GM19043 (cell line): ENCODE measurements at regions not wholly inside any gene's neighbourhood (a gene's known extent, or its start where the extent isn't known, plus 50 kb on each side); places are given as distances from the start of the nearest gene placed in this dataset.
"Not testable (repeated sequence)": the region's sequence is repeated elsewhere in the genome, so short reads cannot be mapped to it uniquely, and the experiment has no call there.

ENCODE experiments used
- ATAC-seq: cut with Tn5 transposase; IDR thresholded peaks from one replicate; pipeline ENCODE4 v1.9.1; 2021; ENCODE audit warnings: low read depth; ENCODE audit not compliant: unreplicated experiment

GRCh38 chr4:89506866-89507491 is 199.4 kb upstream of the GPRIN3 start:
- no peak for ATAC-seq

- ATAC-seq: no peak
Measured at GRCh38 chr4:89502581-89502980, 195.0 kb upstream of the GPRIN3 start.

- ATAC-seq: no peak
Measured at GRCh38 chr4:89497517-89498308, 190.1 kb upstream of the GPRIN3 start.

GRCh38 chr4:89496851-89497250 is 189.3 kb upstream of the GPRIN3 start:
- ATAC-seq: no peak

- no peak for ATAC-seq
Measured at GRCh38 chr4:89493367-89493766, 185.8 kb upstream of the GPRIN3 start.

- ATAC-seq: no peak
Measured at GRCh38 chr4:89492581-89493071, 185.0 kb upstream of the GPRIN3 start.

- ATAC-seq: no peak
Measured at GRCh38 chr4:89491761-89492160, 184.2 kb upstream of the GPRIN3 start.

GRCh38 chr4:89489921-89490431 is 182.4 kb upstream of the GPRIN3 start:
- not testable (repeated sequence) for ATAC-seq

- no peak for ATAC-seq
Measured at GRCh38 chr4:89489338-89489771, 181.8 kb upstream of the GPRIN3 start.

- no peak for ATAC-seq
Measured at GRCh38 chr4:89488736-89489135, 181.1 kb upstream of the GPRIN3 start.

- ATAC-seq: no peak
Measured at GRCh38 chr4:89486673-89487072, 179.1 kb upstream of the GPRIN3 start.

GRCh38 chr4:89486042-89486441 is 178.4 kb upstream of the GPRIN3 start:
- peak; percentile 48 for ATAC-seq

GRCh38 chr4:89483833-89484232 is 176.2 kb upstream of the GPRIN3 start:
- no peak for ATAC-seq

- ATAC-seq: no peak
Measured at GRCh38 chr4:89482926-89483595, 175.5 kb upstream of the GPRIN3 start.

GRCh38 chr4:89482251-89482650 is 174.7 kb upstream of the GPRIN3 start:
- peak; percentile 77 for ATAC-seq

- peak; percentile 72 for ATAC-seq
Measured at GRCh38 chr4:89469930-89470375, 162.4 kb upstream of the GPRIN3 start.

- no peak for ATAC-seq
Measured at GRCh38 chr4:89469516-89469915, 161.9 kb upstream of the GPRIN3 start.

- ATAC-seq: no peak
Measured at GRCh38 chr4:89468602-89469001, 161.0 kb upstream of the GPRIN3 start.

- no peak for ATAC-seq
Measured at GRCh38 chr4:89463341-89463740, 155.7 kb upstream of the GPRIN3 start.

GRCh38 chr4:89447543-89447942 is 139.9 kb upstream of the GPRIN3 start:
- ATAC-seq: no peak

- ATAC-seq: no peak
Measured at GRCh38 chr4:89446193-89446592, 138.6 kb upstream of the GPRIN3 start.
